Adrenal gland (tissue), 9 donors: ENCODE measurements at regions not wholly inside any gene's neighbourhood (a gene's known extent, or its start where the extent isn't known, plus 50 kb on each side); places are given as distances from the start of the nearest gene placed in this dataset.

Source experiments
- DNase-seq, 7 donors: peaks; one replicate each; pipeline ENCODE4 v3.0.0-alpha.2; 2019 to 2020
- H3K27ac ChIP-seq, 5 donors: fragments of 200-600 bp; sonication (generic) in 4 of 5; 1 replicate in 3 of 5; 2 replicates in 2 of 5; pipeline versions ENCODE4 v1.5.1 to v1.8.0; 2016 to 2020; ENCODE audit warnings: mild to moderate bottlenecking in 1 of 5
- H3K27me3 ChIP-seq: fragments of 200-600 bp; 2 replicates; pipeline ENCODE4 v1.8.0; 2021
- H3K36me3 ChIP-seq, 2 donors: fragments of 200-600 bp; replicated peaks in 1 of 2; 1 replicate in 1 of 2; 2 replicates in 1 of 2; pipeline versions ENCODE4 v1.5.1 to v1.8.0; 2018 to 2022
- H3K4me1 ChIP-seq, 2 donors: fragments of 200-600 bp; replicated peaks in 1 of 2; 1 replicate in 1 of 2; 2 replicates in 1 of 2; pipeline versions ENCODE4 v1.5.1 to v1.8.0; 2018 to 2021
- H3K4me3 ChIP-seq, 4 donors: fragments of 200-600 bp; sonication (generic) in 3 of 4; one replicate each; pipeline ENCODE4 v1.5.1; 2016 to 2018
- H3K9me3 ChIP-seq, 3 donors: fragments of 200-600 bp; sonication (generic) in 1 of 3; replicated peaks in 1 of 3; 1 replicate in 2 of 3; 2 replicates in 1 of 3; pipeline versions ENCODE4 v1.5.1 to v1.8.0; 2016 to 2021
- POLR2A ChIP-seq, 2 donors: fragments of 450-650 bp; IDR thresholded peaks; one replicate each; pipeline ENCODE4 v1.6.1; 2017; ENCODE audit warnings: antibody characterized with exemption in 2 of 2, mild to moderate bottlenecking in 2 of 2, moderate library complexity in 1 of 2
- WGBS, 4 donors: extraction: QIAGEN DNeasy Blood & Tissue Kit in 2 of 4; methylation state at CpG; one replicate each; pipeline versions ENCODE4 v1.1.5 to v1.1.7; 2013 to 2017; 5-methylcytosine and 5-hydroxymethylcytosine counted together
- intact Hi-C, 2 donors: fragments of 100-400 bp; cut with DNase I; formaldehyde crosslinking; loops; one replicate each; pipeline versions ENCODE4 v1.14.1 to v1.15.0; 2022 to 2023
- TF ChIP-seq, protein P1 (sequence below), 6 experiments: fragments of 450-650 bp in 4 of 6; fragments of 200-600 bp in 2 of 6; sonication (generic) in 1 of 6; IDR thresholded peaks; 1 replicate in 5 of 6; 2 replicates in 1 of 6; pipeline versions ENCODE4 v1.5.1 to v1.8.0; 2016 to 2021; ENCODE audit warnings: antibody characterized with exemption in 6 of 6, mild to moderate bottlenecking in 2 of 6, moderate library complexity in 1 of 6
- donor health status: healthy with polysubstance abuse.
- donor health status: Bipolar disorder and iron deficiency.
- donor health status: DM: yes; HTN: yes; CAD: no.
- donor health status: DM: no; HTN: no; CAD: no.
- donor health status: DM: no; HTN: no; CAD: no.

DNA sequence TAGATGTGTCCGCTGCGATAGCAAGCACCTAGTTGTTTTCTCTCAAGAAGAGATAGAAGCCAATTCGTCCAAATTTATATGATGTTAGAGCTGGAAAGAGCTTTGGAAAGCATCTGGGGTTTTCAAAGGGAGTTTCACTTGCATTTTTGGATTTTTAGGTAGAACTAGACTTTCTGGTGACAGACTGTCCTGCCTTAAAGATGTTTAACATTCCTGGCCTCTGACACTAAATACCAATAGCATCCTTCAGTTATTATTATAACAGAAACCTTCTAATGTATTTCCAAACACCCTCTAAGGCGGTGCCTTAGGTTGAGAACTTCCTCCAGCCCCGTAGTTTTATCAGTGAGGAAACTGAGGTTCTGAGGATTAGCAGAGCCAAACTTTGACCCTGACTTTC, 305.3 kb downstream of the SATB1 start:
- no peak overlapping the region for H3K4me3 ChIP-seq
- H3K27ac ChIP-seq = no peak overlapping the region
- no peaks in the 10 kb centered on the region for H3K27me3 ChIP-seq
- DNase-seq = no peak
- 71 to 84% (median 77%) methylated on average over 5 of the region's 5 CpGs for WGBS, 4 donors
- H3K36me3 ChIP-seq = no peaks in the 10 kb centered on the region
- H3K9me3 ChIP-seq = no peaks in the 10 kb centered on the region
- TF ChIP-seq, protein P1, sequence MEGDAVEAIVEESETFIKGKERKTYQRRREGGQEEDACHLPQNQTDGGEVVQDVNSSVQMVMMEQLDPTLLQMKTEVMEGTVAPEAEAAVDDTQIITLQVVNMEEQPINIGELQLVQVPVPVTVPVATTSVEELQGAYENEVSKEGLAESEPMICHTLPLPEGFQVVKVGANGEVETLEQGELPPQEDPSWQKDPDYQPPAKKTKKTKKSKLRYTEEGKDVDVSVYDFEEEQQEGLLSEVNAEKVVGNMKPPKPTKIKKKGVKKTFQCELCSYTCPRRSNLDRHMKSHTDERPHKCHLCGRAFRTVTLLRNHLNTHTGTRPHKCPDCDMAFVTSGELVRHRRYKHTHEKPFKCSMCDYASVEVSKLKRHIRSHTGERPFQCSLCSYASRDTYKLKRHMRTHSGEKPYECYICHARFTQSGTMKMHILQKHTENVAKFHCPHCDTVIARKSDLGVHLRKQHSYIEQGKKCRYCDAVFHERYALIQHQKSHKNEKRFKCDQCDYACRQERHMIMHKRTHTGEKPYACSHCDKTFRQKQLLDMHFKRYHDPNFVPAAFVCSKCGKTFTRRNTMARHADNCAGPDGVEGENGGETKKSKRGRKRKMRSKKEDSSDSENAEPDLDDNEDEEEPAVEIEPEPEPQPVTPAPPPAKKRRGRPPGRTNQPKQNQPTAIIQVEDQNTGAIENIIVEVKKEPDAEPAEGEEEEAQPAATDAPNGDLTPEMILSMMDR (IDR thresholded peaks at IDR 0.05) = no peak
- no peak for TF ChIP-seq POLR2A (IDR thresholded peaks at IDR 0.05)
- intact Hi-C loops = no loop called here
- H3K4me1 ChIP-seq = no peaks in the 10 kb centered on the region

DNA sequence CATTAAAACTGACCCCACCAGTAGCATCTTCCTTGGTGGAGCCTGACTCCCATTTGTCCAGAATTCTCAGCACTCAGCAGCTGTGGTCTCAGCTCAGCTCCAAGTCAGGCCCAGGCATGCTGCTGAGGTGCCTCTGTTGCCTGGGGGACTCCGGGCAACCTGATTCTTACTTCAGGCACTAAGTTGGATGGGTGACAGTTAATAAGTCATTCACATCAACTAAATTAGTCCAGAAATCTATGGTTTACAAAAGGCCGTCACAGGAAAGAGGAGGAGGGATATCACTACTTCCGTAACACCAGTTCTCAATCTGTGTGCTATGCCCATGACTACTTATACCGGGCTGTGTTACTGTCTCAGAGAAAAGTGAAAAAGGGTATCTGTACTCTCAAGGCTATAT, 310.2 kb downstream of the SATB1 start:
- no peaks in the 10 kb centered on the region for H3K9me3 ChIP-seq
- 89 to 94% (median 91%) methylated on average over 4 of the region's 4 CpGs for WGBS, 4 donors
- intact Hi-C loops = no loop called here
- no peak overlapping the region for H3K27ac ChIP-seq
- no peaks in the 10 kb centered on the region for H3K27me3 ChIP-seq
- H3K36me3 ChIP-seq = no peaks in the 10 kb centered on the region
- no peaks in the 10 kb centered on the region for H3K4me1 ChIP-seq
- no peak overlapping the region for H3K4me3 ChIP-seq
- DNase-seq = no peak
- TF ChIP-seq, protein P1 (IDR thresholded peaks at IDR 0.05) = no peak
- TF ChIP-seq POLR2A (IDR thresholded peaks at IDR 0.05) = no peak

DNA sequence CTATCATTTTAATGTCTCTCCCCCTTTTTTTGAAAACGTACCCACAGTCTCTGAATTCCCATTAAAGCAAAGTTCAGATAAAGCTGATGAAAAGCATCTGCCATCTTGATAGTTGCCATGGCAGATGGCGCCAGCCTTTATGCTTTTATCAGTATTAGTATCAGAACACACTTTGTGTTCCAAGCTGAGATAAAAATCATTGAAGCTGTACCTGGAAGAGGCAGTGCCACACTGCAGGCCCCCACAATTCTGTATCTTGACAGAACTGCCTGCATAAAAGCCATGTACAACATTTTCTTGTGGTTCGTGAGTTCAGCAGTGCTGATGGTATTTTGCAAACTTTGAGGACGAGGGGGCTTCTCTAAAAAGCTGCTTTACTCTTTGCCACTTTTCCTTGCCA, 311.7 kb downstream of the SATB1 start:
- no peaks in the 10 kb centered on the region for H3K4me1 ChIP-seq
- 65 to 76% (median 72%) methylated on average over 4 of the region's 4 CpGs for WGBS, 4 donors
- H3K36me3 ChIP-seq = no peaks in the 10 kb centered on the region
- no peaks in the 10 kb centered on the region for H3K27me3 ChIP-seq
- no peak overlapping the region for H3K27ac ChIP-seq
- H3K9me3 ChIP-seq = no peaks in the 10 kb centered on the region
- DNase-seq = no peak
- H3K4me3 ChIP-seq = no peak overlapping the region
- intact Hi-C loops = no loop called here
- TF ChIP-seq, protein P1 (IDR thresholded peaks at IDR 0.05) = no peak
- no peak for TF ChIP-seq POLR2A (IDR thresholded peaks at IDR 0.05)

DNA sequence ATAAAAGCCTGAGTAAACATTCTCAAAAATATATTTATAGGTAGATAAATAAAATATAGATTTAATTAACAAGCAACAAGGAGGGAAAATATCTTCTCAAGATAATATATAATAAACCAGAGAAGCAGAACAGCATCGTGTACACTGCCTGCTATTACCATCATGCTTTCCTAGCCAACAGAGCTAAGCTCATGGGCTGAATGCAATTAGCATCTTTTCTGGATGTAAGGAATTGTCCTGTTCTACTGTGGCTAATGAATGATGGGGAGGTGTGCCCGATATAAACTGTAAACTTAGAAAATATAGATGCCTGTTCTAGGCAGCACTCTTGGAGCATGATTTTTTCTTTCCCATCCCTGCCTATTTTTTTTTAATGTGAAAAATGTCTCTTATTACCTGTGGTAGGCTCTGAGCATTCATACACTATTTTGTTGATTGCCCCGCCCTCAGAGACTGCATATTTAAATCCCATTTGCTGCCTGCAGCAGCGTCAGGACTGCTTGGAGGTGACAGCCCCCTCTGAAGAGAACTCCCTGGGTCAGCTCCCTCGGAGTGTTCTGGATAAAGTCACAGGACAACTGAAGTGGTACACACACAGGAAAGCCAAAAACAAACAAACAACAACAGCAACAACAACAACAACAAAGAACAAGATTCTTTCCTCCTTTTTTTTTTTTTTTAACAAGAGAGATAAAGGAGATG, 312.3 kb downstream of the SATB1 start:
- TF ChIP-seq, protein P1 (IDR thresholded peaks at IDR 0.05) = no peak
- TF ChIP-seq POLR2A (IDR thresholded peaks at IDR 0.05) = no peak
- intact Hi-C loops = no loop called here
- WGBS, 4 donors = 65 to 71% (median 67%) methylated on average over 5 of the region's 5 CpGs
- Histone ChIP-seq H3K4me1 (no peaks in the 10 kb centered on the region), H3K36me3 (no peaks in the 10 kb centered on the region), H3K9me3 (no peaks in the 10 kb centered on the region), H3K27me3 (no peaks in the 10 kb centered on the region), H3K4me3 (no peak overlapping the region), H3K27ac (no peak overlapping the region)
- no peak for DNase-seq
